GM23338 (cell line): ENCODE measurements at regions not wholly inside any gene's neighbourhood (a gene's known extent, or its start where the extent isn't known, plus 50 kb on each side); places are given as distances from the start of the nearest gene placed in this dataset.

Experiments used
- CREB1 ChIP-seq: fragments of 250-450 bp; sonication (Bioruptor Pico); IDR thresholded peaks from 2 replicates; pipeline ENCODE4 v1.5.0; 2020; ENCODE audit warnings: low read depth, mild to moderate bottlenecking, moderate library complexity
- CTCF ChIP-seq, 2 experiments: fragments of 200-600 bp in 1 of 2; sonication (generic) in 1 of 2; conservative IDR thresholded peaks; 2 replicates each; pipeline versions ENCODE4 v1.5.1 to v1.6.1; 2016 to 2017; ENCODE audit warnings: antibody characterized with exemption in 2 of 2, low read depth in 2 of 2, mild to moderate bottlenecking in 2 of 2, moderate library complexity in 1 of 2
- EZH2 ChIP-seq: fragments of 200-600 bp; sonication (generic); IDR thresholded peaks from one replicate; pipeline ENCODE4 v1.8.0; 2017; ENCODE audit warnings: antibody characterized with exemption, mild to moderate bottlenecking, low read depth; ENCODE audit not compliant: unreplicated experiment
- EZH2phosphoT487 ChIP-seq: fragments of 200-600 bp; sonication (generic); IDR thresholded peaks from one replicate; pipeline ENCODE4 v1.8.1; 2018; ENCODE audit warnings: antibody characterized with exemption; ENCODE audit not compliant: unreplicated experiment
- JUNB ChIP-seq: IDR thresholded peaks from one replicate; pipeline ENCODE4 v1.6.1; 2016; ENCODE audit warnings: antibody characterized with exemption; ENCODE audit not compliant: unreplicated experiment
- POLR2AphosphoS5 ChIP-seq: IDR thresholded peaks from 2 replicates; pipeline ENCODE4 v1.6.1; 2016; ENCODE audit warnings: antibody characterized with exemption, low read depth
- REST ChIP-seq: IDR thresholded peaks from one replicate; pipeline ENCODE4 v1.6.1; 2018; ENCODE audit warnings: antibody characterized with exemption; ENCODE audit not compliant: unreplicated experiment
- STAT1 ChIP-seq: IDR thresholded peaks from one replicate; pipeline ENCODE4 v1.6.1; 2016; ENCODE audit warnings: antibody characterized with exemption; ENCODE audit not compliant: unreplicated experiment
- ZNF331 ChIP-seq: fragments of 250-450 bp; sonication (Bioruptor Pico); IDR thresholded peaks from 2 replicates; pipeline ENCODE4 v1.5.0; 2020; ENCODE audit warnings: low read depth, mild to moderate bottlenecking, moderate library complexity

GRCh38 chr5:159415301-159415937, 85.1 kb upstream of the IL12B start:
- TF ChIP-seq CREB1, result no peak
- TF ChIP-seq CTCF (conservative IDR thresholded peaks at IDR 0.05; ENCODE audit: low read depth in 2 of 2), result no peak
- no peak for TF ChIP-seq EZH2
- TF ChIP-seq POLR2AphosphoS5, result no peak
- no peak for TF ChIP-seq JUNB
- TF ChIP-seq EZH2phosphoT487, result no peak
- TF ChIP-seq ZNF331, result no peak
- no peak for TF ChIP-seq STAT1
- no peak for TF ChIP-seq REST
